Pancreas (tissue), 10 donors: ENCODE measurements at regions not wholly inside any gene's neighbourhood (a gene's known extent, or its start where the extent isn't known, plus 50 kb on each side); places are given as distances from the start of the nearest gene placed in this dataset.

Experiments
- ATAC-seq, 4 donors: fragments of 200-7000 bp; cut with Tn5 transposase; one replicate each; pipeline versions ENCODE4 v1.8.0 to v1.9.1; 2020; ENCODE audit warnings: mild to moderate bottlenecking in 4 of 4, moderate library complexity in 4 of 4
- DNase-seq, 6 donors: peaks; one replicate each; pipeline ENCODE4 v3.0.0-alpha.2; 2020
- FAIRE-seq: peaks from 2 replicates; lab custom pipeline; 2012; peaks lifted over from hg19 to GRCh38; lab: Jason Lieb, UNC
- H3K27ac ChIP-seq, 4 donors: fragments of 200-600 bp; sonication (generic); 1 replicate in 3 of 4; 2 replicates in 1 of 4; pipeline versions ENCODE4 v1.5.0 to v1.8.0; 2020
- H3K27me3 ChIP-seq, 4 donors: fragments of 200-600 bp; one replicate each; pipeline ENCODE4 v1.8.0; 2021
- H3K36me3 ChIP-seq, 3 donors: fragments of 200-600 bp; sonication (generic) in 1 of 3; one replicate each; pipeline versions ENCODE4 v1.5.0 to v1.8.0; 2020 to 2021
- H3K4me1 ChIP-seq, 3 donors: fragments of 200-600 bp; one replicate each; pipeline ENCODE4 v1.8.0; 2021
- H3K4me3 ChIP-seq, 4 donors: fragments of 200-600 bp; sonication (generic) in 2 of 4; one replicate each; pipeline versions ENCODE4 v1.5.0 to v1.8.0; 2020 to 2021
- H3K9me3 ChIP-seq, 4 donors: fragments of 200-600 bp; one replicate each; pipeline ENCODE4 v1.8.0; 2021
- WGBS, 2 donors: extraction: QIAGEN DNeasy Blood & Tissue Kit; methylation state at CpG; one replicate each; pipeline ENCODE4 v1.1.7; 2013; 5-methylcytosine and 5-hydroxymethylcytosine counted together
- intact Hi-C, 3 donors: fragments of 100-400 bp; cut with DNase I; formaldehyde crosslinking; loops; one replicate each; pipeline versions ENCODE4 v1.11.1 to v1.14.2; 2022
- TF ChIP-seq, protein P1 (sequence below), 4 donors: fragments of 200-600 bp; sonication (generic) in 3 of 4; IDR thresholded peaks; one replicate each; pipeline versions ENCODE4 v1.5.0 to v1.8.0; 2021; ENCODE audit warnings: antibody characterized with exemption in 4 of 4
- donor health status: healthy with polysubstance abuse.
- donor health status: DM: no; HTN: no; CAD: no; lungs with moderate emphysema.
- donor health status: DM: no; HTN: no; CAD: no.
- donor health status: control.
- donor health status: control.
- donor health status: Bipolar disorder and iron deficiency.
- donor health status: DM: yes; HTN: yes; CAD: no.
- donor health status: DM: no; HTN: no; CAD: no.
- donor health status: DM: no; HTN: no; CAD: no.
- donor health status: DM: yes; HTN: yes; CAD: no.

DNA sequence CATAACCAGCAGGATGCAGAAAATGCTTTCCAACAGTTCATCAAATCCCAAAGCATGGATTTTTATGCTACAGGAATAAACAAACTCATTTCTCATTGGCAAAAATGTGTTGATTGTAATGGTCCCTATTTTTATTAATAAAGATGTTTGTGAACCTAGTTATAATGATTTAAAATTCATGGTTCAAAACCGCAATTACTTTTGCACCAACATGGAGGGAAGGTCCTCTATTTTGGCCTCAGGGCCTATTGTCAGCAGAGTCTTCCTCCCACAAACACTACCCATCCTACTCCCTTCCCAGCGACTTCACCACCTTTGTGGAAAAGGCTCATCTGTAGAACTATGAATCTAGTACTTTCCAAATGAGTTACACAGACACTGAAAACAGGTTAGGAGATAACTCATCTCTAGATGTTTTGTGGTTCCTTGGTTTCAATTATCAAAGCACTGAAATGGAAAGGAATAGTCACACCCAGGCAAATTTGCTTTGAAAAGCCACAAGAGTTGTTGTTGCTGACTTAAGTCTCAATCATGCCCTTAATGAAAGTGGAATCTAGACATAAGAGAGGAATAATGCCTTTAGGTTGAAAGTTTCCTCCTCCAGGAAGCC is 59.4 kb upstream of the FRMD4A start:
- ATAC-seq (no peak), DNase-seq (no peak), FAIRE-seq (no peak)
- H3K27me3 ChIP-seq, result no peaks in the 10 kb centered on the region
- no peaks in the 10 kb centered on the region for H3K4me1 ChIP-seq
- 79 to 93% methylated on average over 2 of the region's 2 CpGs for WGBS, 2 donors
- TF ChIP-seq, protein P1, sequence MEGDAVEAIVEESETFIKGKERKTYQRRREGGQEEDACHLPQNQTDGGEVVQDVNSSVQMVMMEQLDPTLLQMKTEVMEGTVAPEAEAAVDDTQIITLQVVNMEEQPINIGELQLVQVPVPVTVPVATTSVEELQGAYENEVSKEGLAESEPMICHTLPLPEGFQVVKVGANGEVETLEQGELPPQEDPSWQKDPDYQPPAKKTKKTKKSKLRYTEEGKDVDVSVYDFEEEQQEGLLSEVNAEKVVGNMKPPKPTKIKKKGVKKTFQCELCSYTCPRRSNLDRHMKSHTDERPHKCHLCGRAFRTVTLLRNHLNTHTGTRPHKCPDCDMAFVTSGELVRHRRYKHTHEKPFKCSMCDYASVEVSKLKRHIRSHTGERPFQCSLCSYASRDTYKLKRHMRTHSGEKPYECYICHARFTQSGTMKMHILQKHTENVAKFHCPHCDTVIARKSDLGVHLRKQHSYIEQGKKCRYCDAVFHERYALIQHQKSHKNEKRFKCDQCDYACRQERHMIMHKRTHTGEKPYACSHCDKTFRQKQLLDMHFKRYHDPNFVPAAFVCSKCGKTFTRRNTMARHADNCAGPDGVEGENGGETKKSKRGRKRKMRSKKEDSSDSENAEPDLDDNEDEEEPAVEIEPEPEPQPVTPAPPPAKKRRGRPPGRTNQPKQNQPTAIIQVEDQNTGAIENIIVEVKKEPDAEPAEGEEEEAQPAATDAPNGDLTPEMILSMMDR (IDR thresholded peaks at IDR 0.05), result no peak
- no peak overlapping the region for H3K4me3 ChIP-seq
- intact Hi-C loops, result no loop called here
- H3K36me3 ChIP-seq, result no peaks in the 10 kb centered on the region
- H3K9me3 ChIP-seq, result no peaks in the 10 kb centered on the region
- H3K27ac ChIP-seq, result no peak overlapping the region

DNA sequence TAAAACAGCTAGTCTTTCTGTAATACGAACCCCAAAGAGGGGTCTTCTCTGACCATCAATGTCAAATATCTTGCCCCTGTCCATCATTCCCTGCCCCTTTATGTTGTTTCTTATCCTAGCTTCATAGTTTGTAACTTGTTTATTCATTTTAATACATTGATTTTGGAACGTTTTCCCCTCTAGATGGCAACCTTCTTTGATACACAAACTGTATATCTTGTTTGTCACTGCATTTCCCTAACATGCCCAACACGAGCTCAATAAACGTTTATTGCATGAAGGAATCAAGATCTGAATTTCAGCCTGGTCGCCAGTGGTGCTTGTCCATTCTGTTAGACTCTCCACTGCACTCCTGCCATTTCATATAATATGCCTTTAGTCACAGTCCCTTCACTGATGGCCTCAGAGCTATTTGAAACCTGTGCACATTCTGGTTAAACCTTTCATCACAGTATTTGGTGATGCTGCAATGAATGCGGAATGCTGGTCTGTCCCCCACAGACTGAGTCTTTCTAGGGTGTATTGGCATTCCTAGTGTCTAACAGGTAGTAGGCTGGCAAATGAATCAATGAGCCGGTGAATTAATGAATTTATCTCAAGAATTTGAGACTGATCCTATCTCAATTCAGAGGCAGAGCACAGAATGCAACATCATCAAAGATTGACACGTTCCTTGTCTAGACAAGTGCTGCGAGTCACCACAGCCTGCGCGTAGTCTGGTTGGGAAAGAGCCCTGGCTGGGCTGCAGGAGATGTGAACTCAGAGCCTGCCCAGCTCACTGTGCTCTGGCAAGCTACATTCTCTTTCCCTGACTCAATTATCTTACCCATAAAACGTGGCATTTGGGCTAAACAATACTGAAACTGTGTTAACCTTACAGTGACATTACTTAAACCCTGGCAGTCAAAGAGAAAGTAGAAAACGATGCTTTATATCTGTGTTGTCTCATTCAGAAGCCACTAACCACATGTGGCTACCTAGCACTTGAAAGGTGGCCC is 55.2 kb upstream of the FRMD4A start:
- FAIRE-seq (no peak), DNase-seq (no peak), ATAC-seq (no peak)
- TF ChIP-seq, protein P1 (IDR thresholded peaks at IDR 0.05), result no peak
- H3K27ac ChIP-seq, result no peak overlapping the region
- H3K27me3 ChIP-seq, result no peaks in the 10 kb centered on the region
- 59 to 63% methylated on average over 13 of the region's 13 CpGs for WGBS, 2 donors
- intact Hi-C loops, result no loop called here
- peaks cover 0 to 2% (median 0%) of the 10 kb centered on the region in 3 donors for H3K4me1 ChIP-seq
- H3K36me3 ChIP-seq, result no peaks in the 10 kb centered on the region
- no peak overlapping the region for H3K4me3 ChIP-seq
- H3K9me3 ChIP-seq, result no peaks in the 10 kb centered on the region

DNA sequence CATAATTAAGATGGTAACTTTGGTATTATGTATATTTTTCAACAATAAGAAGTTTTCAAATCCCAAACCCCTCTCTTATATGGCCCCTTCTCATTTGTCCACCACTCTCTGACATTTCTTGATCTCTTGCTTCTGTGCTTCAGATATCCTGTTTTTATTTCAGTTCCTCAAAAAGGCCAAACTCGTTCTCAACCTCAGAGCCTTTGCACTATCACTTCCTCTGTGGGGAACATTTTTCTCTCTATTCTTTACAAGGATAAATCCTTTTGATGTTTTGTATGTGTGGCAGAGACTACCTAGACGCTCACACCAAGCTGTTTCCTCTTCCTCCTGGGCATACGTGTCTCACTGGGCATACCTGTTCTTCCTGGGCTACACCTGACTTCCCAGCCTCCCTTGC is 54.2 kb upstream of the FRMD4A start:
- Histone ChIP-seq H3K4me1 (peaks cover 0 to 7% (median 5%) of the 10 kb centered on the region in 3 donors), H3K36me3 (no peaks in the 10 kb centered on the region), H3K9me3 (no peaks in the 10 kb centered on the region), H3K27ac (no peak overlapping the region), H3K4me3 (no peak overlapping the region), H3K27me3 (no peaks in the 10 kb centered on the region)
- intact Hi-C loops, result no loop called here
- no peak for DNase-seq
- FAIRE-seq, result no peak
- TF ChIP-seq, protein P1 (IDR thresholded peaks at IDR 0.05), result no peak
- 52 to 70% methylated on average over 3 of the region's 3 CpGs for WGBS, 2 donors
- no peak for ATAC-seq

DNA sequence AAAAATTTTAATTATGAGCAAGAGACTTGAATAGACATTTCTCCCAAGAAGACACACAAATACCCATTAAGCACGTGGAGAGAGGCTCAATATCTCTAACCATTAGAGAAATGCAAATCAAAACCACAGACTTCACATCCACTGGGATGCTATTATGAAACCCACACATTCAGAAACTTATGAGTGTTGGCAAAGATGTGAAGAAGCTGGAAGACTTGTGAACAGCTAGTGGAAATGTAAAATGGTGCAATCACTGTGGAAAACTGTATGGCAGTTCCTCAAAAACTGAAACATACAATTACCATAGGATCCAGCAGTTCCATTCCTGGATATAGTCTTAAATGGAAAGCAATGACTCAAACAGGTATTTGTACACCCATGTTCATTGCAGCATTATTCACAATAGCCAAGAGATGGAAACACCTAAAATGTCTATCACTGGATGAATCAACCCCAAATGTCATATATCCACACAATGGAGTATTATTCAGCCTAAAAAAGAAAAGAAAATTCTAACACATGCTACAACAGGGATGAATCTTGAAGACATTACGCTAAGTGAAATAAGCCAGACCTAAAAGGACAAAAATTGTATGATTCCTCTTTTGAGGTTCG is 53.5 kb upstream of the FRMD4A start:
- ATAC-seq, result no peak

More for the DNA sequence above, 53.5 kb upstream of the FRMD4A start:
- Histone ChIP-seq H3K9me3 (no peaks in the 10 kb centered on the region), H3K4me1 (peaks cover 0 to 7% (median 5%) of the 10 kb centered on the region in 3 donors), H3K27ac (no peak overlapping the region), H3K4me3 (no peak overlapping the region), H3K36me3 (no peaks in the 10 kb centered on the region), H3K27me3 (no peaks in the 10 kb centered on the region)
- DNase-seq, result no peak
- no peak for FAIRE-seq
- intact Hi-C loops, result no loop called here
- WGBS, 2 donors, result 78 to 94% methylated on average over 3 of the region's 3 CpGs
- TF ChIP-seq, protein P1 (IDR thresholded peaks at IDR 0.05), result no peak
